Astrocyte (in vitro differentiated cells and primary cell): ENCODE measurements at regions not wholly inside any gene's neighbourhood (a gene's known extent, or its start where the extent isn't known, plus 50 kb on each side); places are given as distances from the start of the nearest gene placed in this dataset.

ENCODE experiments used
- DNase-seq: peaks from one replicate; pipeline ENCODE4 v3.0.0-alpha.2; 2010; ENCODE audit warnings: low read depth
- FAIRE-seq: peaks from 2 replicates; lab custom pipeline; 2011; peaks lifted over from hg19 to GRCh38; lab: Jason Lieb, UNC
- H2AFZ ChIP-seq: 2 replicates; pipeline ENCODE4 v1.6.0; 2012; ENCODE audit warnings: low read depth, low read length, inconsistent platforms
- H3K27ac ChIP-seq: 2 replicates; pipeline ENCODE4 v1.5.1; 2011; ENCODE audit warnings: low read depth, low read length, inconsistent platforms
- H3K27me3 ChIP-seq: 2 replicates; pipeline ENCODE4 v1.6.0; 2011; ENCODE audit warnings: low read length, inconsistent platforms; ENCODE audit not compliant: insufficient read depth
- H3K36me3 ChIP-seq: 2 replicates; pipeline ENCODE4 v1.5.1; 2011; ENCODE audit warnings: low read length, inconsistent platforms; ENCODE audit not compliant: insufficient read depth
- H3K4me1 ChIP-seq: 2 replicates; pipeline ENCODE4 v1.5.1; 2011; ENCODE audit warnings: low read length, inconsistent platforms; ENCODE audit not compliant: insufficient read depth
- H3K4me2 ChIP-seq: 2 replicates; pipeline ENCODE4 v1.6.0; 2012; ENCODE audit warnings: low read length, inconsistent platforms
- H3K4me3 ChIP-seq: 2 replicates; pipeline ENCODE4 v1.5.1; 2011; ENCODE audit warnings: low read depth, mild to moderate bottlenecking, low read length, inconsistent platforms; ENCODE audit not compliant: insufficient read depth
- H3K79me2 ChIP-seq: 2 replicates; pipeline ENCODE4 v1.6.0; 2012; ENCODE audit warnings: mild to moderate bottlenecking, low read length, inconsistent platforms; ENCODE audit not compliant: insufficient read depth
- H3K9ac ChIP-seq: 2 replicates; pipeline ENCODE4 v1.6.0; 2012; ENCODE audit warnings: mild to moderate bottlenecking, low read length, inconsistent platforms
- H3K9me3 ChIP-seq: 2 replicates; pipeline ENCODE4 v1.5.1; 2012; ENCODE audit warnings: low read depth, mild to moderate bottlenecking, low read length, inconsistent platforms; ENCODE audit not compliant: insufficient read depth
- H4K20me1 ChIP-seq: 2 replicates; pipeline ENCODE4 v1.6.0; 2012; ENCODE audit warnings: low read length, inconsistent platforms; ENCODE audit not compliant: insufficient read depth
- H3K27ac Mint-ChIP-seq: one replicate; pipeline ENCODE4 v1.8.0; 2021; ENCODE audit warnings: mild to moderate bottlenecking, mixed read lengths; ENCODE audit not compliant: unreplicated experiment
- H3K27me3 Mint-ChIP-seq: one replicate; pipeline ENCODE4 v1.8.0; 2021; ENCODE audit warnings: low read depth, mixed read lengths; ENCODE audit not compliant: unreplicated experiment
- H3K36me3 Mint-ChIP-seq: one replicate; pipeline ENCODE4 v1.8.0; 2021; ENCODE audit warnings: low read depth, mixed read lengths; ENCODE audit not compliant: unreplicated experiment
- H3K4me1 Mint-ChIP-seq: one replicate; pipeline ENCODE4 v1.8.0; 2021; ENCODE audit warnings: low read depth, mixed read lengths; ENCODE audit not compliant: unreplicated experiment
- H3K4me3 Mint-ChIP-seq: one replicate; pipeline ENCODE4 v1.8.0; 2021; ENCODE audit warnings: mild to moderate bottlenecking, moderate library complexity, mixed read lengths; ENCODE audit not compliant: unreplicated experiment
- H3K9me3 Mint-ChIP-seq: one replicate; pipeline ENCODE4 v1.8.0; 2021; ENCODE audit warnings: mild to moderate bottlenecking, mixed read lengths; ENCODE audit not compliant: unreplicated experiment
- CTCF ChIP-seq: IDR thresholded peaks from 2 replicates; pipeline ENCODE4 v1.5.1; 2011; ENCODE audit warnings: low read depth, mild to moderate bottlenecking, inconsistent platforms, low read length, moderate library complexity; ENCODE audit not compliant: insufficient read depth
- EZH2 ChIP-seq: IDR thresholded peaks from 2 replicates; pipeline ENCODE4 v1.6.1; 2012; ENCODE audit warnings: mild to moderate bottlenecking, low read length, inconsistent platforms; ENCODE audit not compliant: insufficient read depth

- Histone ChIP-seq H3K36me3 (no peaks in the 10 kb centered on the region), H3K79me2 (no peaks in the 10 kb centered on the region), H3K9ac (no peak overlapping the region), H3K4me1 (no peaks in the 10 kb centered on the region), H3K4me3 (no peak overlapping the region), H3K4me2 (no peak overlapping the region), H4K20me1 (no peaks in the 10 kb centered on the region), H3K9me3 (no peaks in the 10 kb centered on the region), H3K27ac (no peak overlapping the region), H3K27me3 (no peaks in the 10 kb centered on the region), H2AFZ (no peak overlapping the region)
- Mint-ChIP-seq H3K27ac (no peak overlapping the region), H3K4me3 (no peak overlapping the region), H3K27me3 (no peaks in the 10 kb centered on the region), H3K9me3 (peaks cover 2% of the 10 kb centered on the region), H3K4me1 (no peaks in the 10 kb centered on the region), H3K36me3 (no peaks in the 10 kb centered on the region)
- TF ChIP-seq CTCF (no peak), EZH2 (no peak)
- FAIRE-seq = no peak
- DNase-seq = no peak
Measured at GRCh38 chrX:126376465-126376864, 176.1 kb downstream of the DCAF12L1 start.

DNA sequence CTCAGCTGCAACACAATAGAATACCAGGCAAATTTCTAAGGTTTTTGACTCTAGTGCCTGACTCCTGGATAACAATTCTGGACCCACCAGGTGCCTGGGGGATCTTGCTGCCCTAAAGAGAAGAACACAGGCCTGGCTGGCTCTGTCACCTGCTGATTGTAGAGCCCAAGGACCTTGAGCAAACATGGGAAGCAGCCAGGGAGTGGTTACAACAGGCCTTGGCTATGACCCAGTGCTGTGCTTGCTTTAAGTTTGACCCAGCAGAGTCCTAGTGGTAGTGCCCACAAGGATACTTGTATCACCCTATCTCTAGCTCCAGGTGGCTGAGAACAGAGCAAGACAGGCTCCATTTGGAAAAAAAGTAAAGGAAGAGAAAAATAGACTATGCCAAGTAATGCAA, 176.8 kb upstream of the DCAF12L2 start:
- no peak overlapping the region for H3K27ac Mint-ChIP-seq

More for the DNA sequence above, 176.8 kb upstream of the DCAF12L2 start:
- H3K27ac ChIP-seq = no peak overlapping the region
- Mint-ChIP-seq H3K9me3 (no peaks in the 10 kb centered on the region), H3K36me3 (no peaks in the 10 kb centered on the region), H3K4me3 (no peak overlapping the region), H3K27me3 (no peaks in the 10 kb centered on the region), H3K4me1 (no peaks in the 10 kb centered on the region)
- H3K9me3 ChIP-seq = no peaks in the 10 kb centered on the region
- no peaks in the 10 kb centered on the region for H4K20me1 ChIP-seq
- H3K9ac ChIP-seq = no peak overlapping the region
- H3K4me1 ChIP-seq = no peaks in the 10 kb centered on the region
- H3K27me3 ChIP-seq = no peaks in the 10 kb centered on the region
- no peaks in the 10 kb centered on the region for H3K79me2 ChIP-seq
- no peak overlapping the region for H2AFZ ChIP-seq
- no peak overlapping the region for H3K4me2 ChIP-seq
- no peaks in the 10 kb centered on the region for H3K36me3 ChIP-seq
- DNase-seq = no peak
- no peak for TF ChIP-seq CTCF
- TF ChIP-seq EZH2 = no peak
- FAIRE-seq = no peak
- H3K4me3 ChIP-seq = no peak overlapping the region
